SJSA1 (cell line): ENCODE measurements at regions not wholly inside any gene's neighbourhood (a gene's known extent, or its start where the extent isn't known, plus 50 kb on each side); places are given as distances from the start of the nearest gene placed in this dataset.

Experiments used
- DNase-seq, 2 experiments: peaks; one replicate each; pipeline ENCODE4 v3.0.0-alpha.2; 2015 to 2020; ENCODE audit warnings: low spot score in 2 of 2, low read depth in 1 of 2
- H3K27ac ChIP-seq: fragments of 250-450 bp; sonication (Bioruptor Pico); 2 replicates; pipeline ENCODE4 v1.5.1; 2020; ENCODE audit warnings: mild to moderate bottlenecking, moderate library complexity
- H3K27me3 ChIP-seq: fragments of 250-450 bp; sonication (Bioruptor Pico); replicated peaks from 2 replicates; pipeline ENCODE4 v1.5.1; 2020; ENCODE audit warnings: mild to moderate bottlenecking, moderate library complexity
- H3K36me3 ChIP-seq: fragments of 250-450 bp; sonication (Bioruptor Pico); 2 replicates; pipeline ENCODE4 v1.5.1; 2020; ENCODE audit warnings: mild to moderate bottlenecking
- H3K4me1 ChIP-seq: fragments of 250-450 bp; sonication (Bioruptor Pico); replicated peaks from 2 replicates; pipeline ENCODE4 v1.6.1; 2021; ENCODE audit warnings: mild to moderate bottlenecking
- H3K4me3 ChIP-seq: fragments of 250-450 bp; sonication (Bioruptor Pico); 2 replicates; pipeline ENCODE4 v1.5.1; 2020; ENCODE audit warnings: mild to moderate bottlenecking
- H3K9me3 ChIP-seq: fragments of 250-450 bp; sonication (Bioruptor Pico); replicated peaks from 2 replicates; pipeline ENCODE4 v1.5.1; 2020; ENCODE audit warnings: mild to moderate bottlenecking

GRCh38 chr11:96893988-96894387 is 504.2 kb downstream of the JRKL start:
- H3K27me3 ChIP-seq: no peaks in the 10 kb centered on the region
- no peaks in the 10 kb centered on the region for H3K36me3 ChIP-seq
- no peaks in the 10 kb centered on the region for H3K4me1 ChIP-seq
- no peak for DNase-seq
- H3K4me3 ChIP-seq: no peak overlapping the region
- H3K27ac ChIP-seq: no peak overlapping the region
- no peaks in the 10 kb centered on the region for H3K9me3 ChIP-seq

- Histone ChIP-seq H3K27ac (no peak overlapping the region), H3K4me1 (no peaks in the 10 kb centered on the region), H3K4me3 (no peak overlapping the region), H3K9me3 (no peaks in the 10 kb centered on the region), H3K27me3 (no peaks in the 10 kb centered on the region), H3K36me3 (no peaks in the 10 kb centered on the region)
- DNase-seq: no peak
Measured at GRCh38 chr11:96894587-96894986, 504.8 kb downstream of the JRKL start.

GRCh38 chr11:96899971-96900370 is 510.2 kb downstream of the JRKL start:
- Histone ChIP-seq H3K9me3 (no peaks in the 10 kb centered on the region), H3K27me3 (no peaks in the 10 kb centered on the region), H3K27ac (no peak overlapping the region), H3K4me3 (no peak overlapping the region), H3K36me3 (no peaks in the 10 kb centered on the region), H3K4me1 (no peaks in the 10 kb centered on the region)
- no peak for DNase-seq

- H3K27me3 ChIP-seq: no peaks in the 10 kb centered on the region
Measured at GRCh38 chr11:96905143-96905542, 515.3 kb downstream of the JRKL start.

GRCh38 chr11:96905663-96906062 is 515.9 kb downstream of the JRKL start:
- H3K27ac ChIP-seq: no peak overlapping the region
- H3K9me3 ChIP-seq: no peaks in the 10 kb centered on the region
- no peaks in the 10 kb centered on the region for H3K4me1 ChIP-seq
- no peak for DNase-seq
- H3K36me3 ChIP-seq: no peaks in the 10 kb centered on the region
- H3K4me3 ChIP-seq: no peak overlapping the region
- no peaks in the 10 kb centered on the region for H3K27me3 ChIP-seq

More at GRCh38 chr11:96905143-96905542, 515.3 kb downstream of the JRKL start:
- Histone ChIP-seq H3K4me3 (no peak overlapping the region), H3K4me1 (no peaks in the 10 kb centered on the region), H3K9me3 (no peaks in the 10 kb centered on the region), H3K36me3 (no peaks in the 10 kb centered on the region), H3K27ac (no peak overlapping the region)
- no peak for DNase-seq

- no peaks in the 10 kb centered on the region for H3K9me3 ChIP-seq
- no peaks in the 10 kb centered on the region for H3K27me3 ChIP-seq
- H3K27ac ChIP-seq: no peak overlapping the region
- H3K4me3 ChIP-seq: no peak overlapping the region
- no peak for DNase-seq
- no peaks in the 10 kb centered on the region for H3K36me3 ChIP-seq
- H3K4me1 ChIP-seq: no peaks in the 10 kb centered on the region
Measured at GRCh38 chr11:96906476-96906875, 516.7 kb downstream of the JRKL start.

- Histone ChIP-seq H3K27ac (no peak overlapping the region), H3K4me1 (no peaks in the 10 kb centered on the region), H3K9me3 (no peaks in the 10 kb centered on the region), H3K4me3 (no peak overlapping the region), H3K36me3 (no peaks in the 10 kb centered on the region), H3K27me3 (no peaks in the 10 kb centered on the region)
- no peak for DNase-seq
Measured at GRCh38 chr11:96925862-96926261, 536.0 kb downstream of the JRKL start.

- H3K4me3 ChIP-seq: no peak overlapping the region
- H3K27me3 ChIP-seq: no peaks in the 10 kb centered on the region
- no peaks in the 10 kb centered on the region for H3K36me3 ChIP-seq
- H3K4me1 ChIP-seq: no peaks in the 10 kb centered on the region
- H3K9me3 ChIP-seq: no peaks in the 10 kb centered on the region
- no peak for DNase-seq
- H3K27ac ChIP-seq: no peak overlapping the region
Measured at GRCh38 chr11:96940227-96940626, 550.4 kb downstream of the JRKL start.

GRCh38 chr11:96942855-96943254 is 553.0 kb downstream of the JRKL start:
- Histone ChIP-seq H3K4me3 (no peak overlapping the region), H3K4me1 (no peaks in the 10 kb centered on the region), H3K36me3 (no peaks in the 10 kb centered on the region), H3K27ac (no peak overlapping the region), H3K9me3 (no peaks in the 10 kb centered on the region), H3K27me3 (no peaks in the 10 kb centered on the region)
- DNase-seq: no peak

- H3K9me3 ChIP-seq: no peaks in the 10 kb centered on the region
- H3K36me3 ChIP-seq: no peaks in the 10 kb centered on the region
- H3K4me1 ChIP-seq: no peaks in the 10 kb centered on the region
- H3K4me3 ChIP-seq: no peak overlapping the region
- no peak for DNase-seq
- no peak overlapping the region for H3K27ac ChIP-seq
- no peaks in the 10 kb centered on the region for H3K27me3 ChIP-seq
Measured at GRCh38 chr11:96943970-96944369, 554.2 kb downstream of the JRKL start.

- Histone ChIP-seq H3K4me3 (no peak overlapping the region), H3K4me1 (no peaks in the 10 kb centered on the region)
- no peak for DNase-seq
Measured at GRCh38 chr11:96948066-96948465, 558.3 kb downstream of the JRKL start.

GRCh38 chr11:96949464-96949863 is 559.7 kb downstream of the JRKL start:
- no peak overlapping the region for H3K27ac ChIP-seq
- no peaks in the 10 kb centered on the region for H3K4me1 ChIP-seq
- no peaks in the 10 kb centered on the region for H3K36me3 ChIP-seq
- H3K4me3 ChIP-seq: no peak overlapping the region
- no peaks in the 10 kb centered on the region for H3K9me3 ChIP-seq
- no peak for DNase-seq
- no peaks in the 10 kb centered on the region for H3K27me3 ChIP-seq

More at GRCh38 chr11:96948066-96948465, 558.3 kb downstream of the JRKL start:
- Histone ChIP-seq H3K27ac (no peak overlapping the region), H3K36me3 (no peaks in the 10 kb centered on the region), H3K27me3 (no peaks in the 10 kb centered on the region), H3K9me3 (no peaks in the 10 kb centered on the region)

GRCh38 chr11:96954587-96955242 is 564.9 kb downstream of the JRKL start:
- no peaks in the 10 kb centered on the region for H3K27me3 ChIP-seq
- no peaks in the 10 kb centered on the region for H3K36me3 ChIP-seq
- no peak for DNase-seq
- no peaks in the 10 kb centered on the region for H3K9me3 ChIP-seq
- no peak overlapping the region for H3K4me3 ChIP-seq
- no peaks in the 10 kb centered on the region for H3K4me1 ChIP-seq
- H3K27ac ChIP-seq: no peak overlapping the region

- Histone ChIP-seq H3K4me3 (no peak overlapping the region), H3K27me3 (no peaks in the 10 kb centered on the region), H3K27ac (no peak overlapping the region), H3K4me1 (no peaks in the 10 kb centered on the region), H3K9me3 (no peaks in the 10 kb centered on the region), H3K36me3 (no peaks in the 10 kb centered on the region)
- no peak for DNase-seq
Measured at GRCh38 chr11:96960476-96960875, 570.7 kb downstream of the JRKL start.

- Histone ChIP-seq H3K27me3 (no peaks in the 10 kb centered on the region), H3K27ac (no peak overlapping the region), H3K4me3 (no peak overlapping the region), H3K36me3 (no peaks in the 10 kb centered on the region), H3K9me3 (no peaks in the 10 kb centered on the region), H3K4me1 (no peaks in the 10 kb centered on the region)
- no peak for DNase-seq
Measured at GRCh38 chr11:96960926-96961325, 571.1 kb downstream of the JRKL start.
